SK-N-SH treated with all-trans-retinoic acid at 6 μM for 48 hours (cell line): ENCODE measurements at regions not wholly inside any gene's neighbourhood (a gene's known extent, or its start where the extent isn't known, plus 50 kb on each side); places are given as distances from the start of the nearest gene placed in this dataset.

Experiments used
- ATAC-seq: fragments of 200-7000 bp; cut with Tn5 transposase; 3 replicates; pipeline ENCODE4 v1.9.1; 2020; ENCODE audit warnings: mild to moderate bottlenecking, moderate library complexity
- ARNTL ChIP-seq: fragments of 450-650 bp; formaldehyde crosslinking; IDR thresholded peaks from 2 replicates; pipeline ENCODE4 v1.5.0; 2020; ENCODE audit warnings: low read depth, mild to moderate bottlenecking, moderate library complexity, borderline replicate concordance
- BACH2 ChIP-seq: fragments of 250-450 bp; sonication (Bioruptor Pico); IDR thresholded peaks from 2 replicates; pipeline ENCODE4 v1.9.0; 2021; ENCODE audit warnings: mild to moderate bottlenecking, borderline replicate concordance
- CSDC2 ChIP-seq: fragments of 250-450 bp; sonication (Bioruptor Pico); IDR thresholded peaks from 2 replicates; pipeline ENCODE4 v1.5.0; 2020; ENCODE audit warnings: mild to moderate bottlenecking, moderate library complexity
- ESRRG ChIP-seq: fragments of 250-450 bp; sonication (Bioruptor Pico); IDR thresholded peaks from 2 replicates; pipeline ENCODE4 v1.6.1; 2021; ENCODE audit warnings: mild to moderate bottlenecking
- GLIS3 ChIP-seq: fragments of 250-450 bp; sonication (Bioruptor Pico); IDR thresholded peaks from 2 replicates; pipeline ENCODE4 v1.5.0; 2020; ENCODE audit warnings: mild to moderate bottlenecking, moderate library complexity
- ISL1 ChIP-seq: fragments of 250-450 bp; sonication (Bioruptor Pico); IDR thresholded peaks from 2 replicates; pipeline ENCODE4 v2.1.2; 2022; ENCODE audit warnings: mild to moderate bottlenecking, moderate library complexity
- OSR1 ChIP-seq: fragments of 250-450 bp; sonication (Bioruptor Pico); IDR thresholded peaks from 2 replicates; pipeline ENCODE4 v1.8.0; 2022; ENCODE audit warnings: moderate library complexity, mild to moderate bottlenecking, inconsistent platforms
- PPARA ChIP-seq: fragments of 250-450 bp; sonication (Bioruptor Pico); IDR thresholded peaks from 2 replicates; pipeline ENCODE4 v1.5.0; 2020; ENCODE audit warnings: mild to moderate bottlenecking, borderline replicate concordance
- RARB ChIP-seq: fragments of 250-450 bp; sonication (Bioruptor Pico); IDR thresholded peaks from 2 replicates; pipeline ENCODE4 v1.8.0; 2021; ENCODE audit warnings: mild to moderate bottlenecking, moderate library complexity
- SNAI2 ChIP-seq: fragments of 250-450 bp; sonication (Bioruptor Pico); IDR thresholded peaks from 2 replicates; pipeline ENCODE4 v1.5.0; 2020; ENCODE audit warnings: mild to moderate bottlenecking, moderate library complexity
- TCF4 ChIP-seq: fragments of 250-450 bp; sonication (Bioruptor Pico); IDR thresholded peaks from 2 replicates; pipeline ENCODE4 v1.8.0; 2021; ENCODE audit warnings: mild to moderate bottlenecking, moderate library complexity, borderline replicate concordance
- TOX ChIP-seq: fragments of 250-450 bp; sonication (Bioruptor Pico); IDR thresholded peaks from 2 replicates; pipeline ENCODE4 v1.8.0; 2021; ENCODE audit warnings: mild to moderate bottlenecking, moderate library complexity, borderline replicate concordance
- ZC3H10 ChIP-seq: fragments of 250-450 bp; sonication (Bioruptor Pico); IDR thresholded peaks from 2 replicates; pipeline ENCODE4 v1.5.1; 2021; ENCODE audit warnings: mild to moderate bottlenecking, moderate library complexity
- ZFP3 ChIP-seq: fragments of 250-450 bp; sonication (Bioruptor Pico); IDR thresholded peaks from 2 replicates; pipeline ENCODE4 v1.5.0; 2020; ENCODE audit warnings: mild to moderate bottlenecking, moderate library complexity
- ZFP30 ChIP-seq: fragments of 450-650 bp; formaldehyde crosslinking; IDR thresholded peaks from 2 replicates; pipeline ENCODE4 v1.5.0; 2022; ENCODE audit warnings: mild to moderate bottlenecking, moderate library complexity
- ZNF565 ChIP-seq: fragments of 450-650 bp; formaldehyde crosslinking; conservative IDR thresholded peaks from 2 replicates; pipeline ENCODE4 v1.5.0; 2020; ENCODE audit warnings: low read depth, mild to moderate bottlenecking, moderate library complexity
- ZNF70 ChIP-seq: fragments of 450-650 bp; formaldehyde crosslinking; IDR thresholded peaks from 2 replicates; pipeline ENCODE4 v1.5.0; 2020; ENCODE audit warnings: mild to moderate bottlenecking, moderate library complexity
- ZNF8 ChIP-seq: fragments of 450-650 bp; formaldehyde crosslinking; IDR thresholded peaks from 2 replicates; pipeline ENCODE4 v1.5.0; 2020; ENCODE audit warnings: mild to moderate bottlenecking, moderate library complexity
- TF ChIP-seq, protein P1 (sequence below): fragments of 250-450 bp; sonication (Bioruptor Pico); IDR thresholded peaks from 2 replicates; pipeline ENCODE4 v1.5.0; 2020; ENCODE audit warnings: mild to moderate bottlenecking, moderate library complexity
- TF ChIP-seq, protein P2 (sequence below): fragments of 250-450 bp; sonication (Bioruptor Pico); IDR thresholded peaks from 2 replicates; pipeline ENCODE4 v1.8.0; 2021; ENCODE audit warnings: low read depth, mild to moderate bottlenecking, moderate library complexity, borderline replicate concordance
- TF ChIP-seq, protein P3 (sequence below): fragments of 250-450 bp; sonication (Bioruptor Pico); IDR thresholded peaks from 2 replicates; pipeline ENCODE4 v1.5.1; 2020; ENCODE audit warnings: low read depth, mild to moderate bottlenecking, moderate library complexity
- TF ChIP-seq, protein P4 (sequence below): fragments of 250-450 bp; sonication (Bioruptor Pico); IDR thresholded peaks from 2 replicates; pipeline ENCODE4 v1.5.1; 2021; ENCODE audit warnings: mild to moderate bottlenecking, moderate library complexity

DNA sequence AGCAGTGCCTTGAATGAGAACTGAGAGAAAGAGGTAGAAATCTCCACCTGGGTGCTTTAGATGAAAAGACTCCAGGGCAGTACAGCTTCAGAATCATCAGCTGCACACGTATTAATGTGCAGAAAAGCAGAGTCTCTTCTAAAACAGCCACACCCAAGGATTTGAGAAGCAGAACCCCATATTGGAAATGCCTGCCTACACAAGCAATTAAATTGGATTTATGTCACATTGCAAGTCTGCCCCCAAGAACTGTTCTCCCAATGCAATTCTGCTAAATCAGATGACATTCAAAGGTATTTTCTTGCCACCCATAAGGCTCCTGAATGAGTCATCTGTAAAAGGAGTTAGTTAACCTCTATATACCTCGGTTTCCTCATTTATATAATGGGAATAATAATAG is 326.0 kb upstream of the C16orf82 start:
- no peak for ATAC-seq
- TF ChIP-seq RARB (CRISPR knock-in tag) = no peak
- TF ChIP-seq CSDC2 (CRISPR knock-in tag) = no peak
- TF ChIP-seq, protein P1, sequence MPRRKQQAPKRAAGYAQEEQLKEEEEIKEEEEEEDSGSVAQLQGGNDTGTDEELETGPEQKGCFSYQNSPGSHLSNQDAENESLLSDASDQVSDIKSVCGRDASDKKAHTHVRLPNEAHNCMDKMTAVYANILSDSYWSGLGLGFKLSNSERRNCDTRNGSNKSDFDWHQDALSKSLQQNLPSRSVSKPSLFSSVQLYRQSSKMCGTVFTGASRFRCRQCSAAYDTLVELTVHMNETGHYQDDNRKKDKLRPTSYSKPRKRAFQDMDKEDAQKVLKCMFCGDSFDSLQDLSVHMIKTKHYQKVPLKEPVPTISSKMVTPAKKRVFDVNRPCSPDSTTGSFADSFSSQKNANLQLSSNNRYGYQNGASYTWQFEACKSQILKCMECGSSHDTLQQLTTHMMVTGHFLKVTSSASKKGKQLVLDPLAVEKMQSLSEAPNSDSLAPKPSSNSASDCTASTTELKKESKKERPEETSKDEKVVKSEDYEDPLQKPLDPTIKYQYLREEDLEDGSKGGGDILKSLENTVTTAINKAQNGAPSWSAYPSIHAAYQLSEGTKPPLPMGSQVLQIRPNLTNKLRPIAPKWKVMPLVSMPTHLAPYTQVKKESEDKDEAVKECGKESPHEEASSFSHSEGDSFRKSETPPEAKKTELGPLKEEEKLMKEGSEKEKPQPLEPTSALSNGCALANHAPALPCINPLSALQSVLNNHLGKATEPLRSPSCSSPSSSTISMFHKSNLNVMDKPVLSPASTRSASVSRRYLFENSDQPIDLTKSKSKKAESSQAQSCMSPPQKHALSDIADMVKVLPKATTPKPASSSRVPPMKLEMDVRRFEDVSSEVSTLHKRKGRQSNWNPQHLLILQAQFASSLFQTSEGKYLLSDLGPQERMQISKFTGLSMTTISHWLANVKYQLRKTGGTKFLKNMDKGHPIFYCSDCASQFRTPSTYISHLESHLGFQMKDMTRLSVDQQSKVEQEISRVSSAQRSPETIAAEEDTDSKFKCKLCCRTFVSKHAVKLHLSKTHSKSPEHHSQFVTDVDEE (CRISPR knock-in tag) = no peak

DNA sequence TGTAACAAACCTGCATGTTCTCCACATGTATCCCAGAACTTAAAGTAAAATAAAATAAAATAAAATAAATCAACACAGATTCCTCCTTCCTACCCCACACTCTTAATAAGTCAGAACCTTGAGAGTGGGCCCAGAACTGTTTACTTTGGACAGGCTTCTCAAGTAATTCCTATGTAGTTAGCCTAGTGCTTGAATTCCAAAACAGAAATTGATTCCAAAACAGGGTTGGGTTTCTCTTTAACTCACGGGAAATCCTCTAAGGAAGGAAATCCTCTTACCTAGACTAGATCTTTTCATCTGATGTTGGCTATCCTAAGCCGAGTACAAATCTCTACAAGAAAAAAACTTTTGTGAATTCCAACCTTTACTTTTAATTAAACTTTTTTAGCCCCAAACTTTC is 324.7 kb upstream of the C16orf82 start:
- no peak for ATAC-seq
- no peak for TF ChIP-seq RARB (CRISPR knock-in tag)
- no peak for TF ChIP-seq OSR1 (CRISPR knock-in tag)
- TF ChIP-seq CSDC2 (CRISPR knock-in tag) = no peak
- TF ChIP-seq, protein P2, sequence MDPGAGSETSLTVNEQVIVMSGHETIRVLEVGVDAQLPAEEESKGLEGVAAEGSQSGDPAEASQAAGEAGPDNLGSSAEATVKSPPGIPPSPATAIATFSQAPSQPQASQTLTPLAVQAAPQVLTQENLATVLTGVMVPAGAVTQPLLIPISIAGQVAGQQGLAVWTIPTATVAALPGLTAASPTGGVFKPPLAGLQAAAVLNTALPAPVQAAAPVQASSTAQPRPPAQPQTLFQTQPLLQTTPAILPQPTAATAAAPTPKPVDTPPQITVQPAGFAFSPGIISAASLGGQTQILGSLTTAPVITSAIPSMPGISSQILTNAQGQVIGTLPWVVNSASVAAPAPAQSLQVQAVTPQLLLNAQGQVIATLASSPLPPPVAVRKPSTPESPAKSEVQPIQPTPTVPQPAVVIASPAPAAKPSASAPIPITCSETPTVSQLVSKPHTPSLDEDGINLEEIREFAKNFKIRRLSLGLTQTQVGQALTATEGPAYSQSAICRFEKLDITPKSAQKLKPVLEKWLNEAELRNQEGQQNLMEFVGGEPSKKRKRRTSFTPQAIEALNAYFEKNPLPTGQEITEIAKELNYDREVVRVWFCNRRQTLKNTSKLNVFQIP (CRISPR knock-in tag) = no peak
- no peak for TF ChIP-seq ZNF70 (CRISPR knock-in tag)
- TF ChIP-seq, protein P3, sequence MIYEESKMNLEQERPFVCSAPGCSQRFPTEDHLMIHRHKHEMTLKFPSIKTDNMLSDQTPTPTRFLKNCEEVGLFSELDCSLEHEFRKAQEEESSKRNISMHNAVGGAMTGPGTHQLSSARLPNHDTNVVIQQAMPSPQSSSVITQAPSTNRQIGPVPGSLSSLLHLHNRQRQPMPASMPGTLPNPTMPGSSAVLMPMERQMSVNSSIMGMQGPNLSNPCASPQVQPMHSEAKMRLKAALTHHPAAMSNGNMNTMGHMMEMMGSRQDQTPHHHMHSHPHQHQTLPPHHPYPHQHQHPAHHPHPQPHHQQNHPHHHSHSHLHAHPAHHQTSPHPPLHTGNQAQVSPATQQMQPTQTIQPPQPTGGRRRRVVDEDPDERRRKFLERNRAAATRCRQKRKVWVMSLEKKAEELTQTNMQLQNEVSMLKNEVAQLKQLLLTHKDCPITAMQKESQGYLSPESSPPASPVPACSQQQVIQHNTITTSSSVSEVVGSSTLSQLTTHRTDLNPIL (CRISPR knock-in tag) = no peak
- TF ChIP-seq SNAI2 = no peak
- TF ChIP-seq PPARA (CRISPR knock-in tag) = no peak
- TF ChIP-seq ZNF565 (CRISPR knock-in tag) = no peak
- TF ChIP-seq ZC3H10 = no peak
- no peak for TF ChIP-seq ZFP30 (CRISPR knock-in tag)
- no peak for TF ChIP-seq BACH2 (CRISPR knock-in tag)
- TF ChIP-seq, protein P1 (CRISPR knock-in tag) = no peak
- TF ChIP-seq, protein P4, sequence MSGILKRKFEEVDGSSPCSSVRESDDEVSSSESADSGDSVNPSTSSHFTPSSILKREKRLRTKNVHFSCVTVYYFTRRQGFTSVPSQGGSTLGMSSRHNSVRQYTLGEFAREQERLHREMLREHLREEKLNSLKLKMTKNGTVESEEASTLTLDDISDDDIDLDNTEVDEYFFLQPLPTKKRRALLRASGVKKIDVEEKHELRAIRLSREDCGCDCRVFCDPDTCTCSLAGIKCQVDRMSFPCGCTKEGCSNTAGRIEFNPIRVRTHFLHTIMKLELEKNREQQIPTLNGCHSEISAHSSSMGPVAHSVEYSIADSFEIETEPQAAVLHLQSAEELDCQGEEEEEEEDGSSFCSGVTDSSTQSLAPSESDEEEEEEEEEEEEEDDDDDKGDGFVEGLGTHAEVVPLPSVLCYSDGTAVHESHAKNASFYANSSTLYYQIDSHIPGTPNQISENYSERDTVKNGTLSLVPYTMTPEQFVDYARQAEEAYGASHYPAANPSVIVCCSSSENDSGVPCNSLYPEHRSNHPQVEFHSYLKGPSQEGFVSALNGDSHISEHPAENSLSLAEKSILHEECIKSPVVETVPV (CRISPR knock-in tag) = no peak
- no peak for TF ChIP-seq ZFP3 (CRISPR knock-in tag)
- no peak for TF ChIP-seq ESRRG (CRISPR knock-in tag)
- TF ChIP-seq ZNF8 (CRISPR knock-in tag) = no peak
- TF ChIP-seq GLIS3 (CRISPR knock-in tag) = no peak
- no peak for TF ChIP-seq TCF4 (CRISPR knock-in tag)

DNA sequence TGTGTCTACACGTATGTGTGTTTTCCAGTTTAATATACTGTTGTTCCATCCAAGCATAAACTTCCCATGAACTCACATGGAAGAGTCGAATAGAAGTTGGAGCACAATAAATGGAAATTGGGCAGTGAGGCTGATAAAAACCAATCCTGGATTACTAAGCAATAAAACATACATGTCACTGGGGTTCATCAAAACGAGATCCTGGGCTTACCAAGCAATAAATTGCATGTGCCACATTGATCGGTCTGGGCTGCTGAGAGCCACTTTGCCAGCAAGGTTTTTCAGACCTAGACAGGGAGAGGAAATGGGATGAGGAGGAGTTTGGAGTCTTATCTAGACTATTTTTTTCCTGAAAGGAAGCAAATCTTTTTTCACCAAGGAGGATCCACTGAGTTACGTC is 322.3 kb upstream of the C16orf82 start:
- TF ChIP-seq, protein P3 (CRISPR knock-in tag) = no peak
- TF ChIP-seq RARB (CRISPR knock-in tag) (no peak), ARNTL (CRISPR knock-in tag) (no peak), ZFP3 (CRISPR knock-in tag) (no peak), ZNF8 (CRISPR knock-in tag) (no peak), OSR1 (CRISPR knock-in tag) (no peak), ISL1 (CRISPR knock-in tag) (no peak), SNAI2 (no peak), CSDC2 (CRISPR knock-in tag) (no peak), PPARA (CRISPR knock-in tag) (no peak), ESRRG (CRISPR knock-in tag) (no peak), TCF4 (CRISPR knock-in tag) (no peak), BACH2 (CRISPR knock-in tag) (no peak), TOX (CRISPR knock-in tag) (no peak)
- TF ChIP-seq, protein P2 (CRISPR knock-in tag) = no peak
- TF ChIP-seq, protein P4 (CRISPR knock-in tag) = no peak
- no peak for ATAC-seq
